ENCODE measurements at regions not wholly inside any gene's neighbourhood (a gene's known extent, or its start where the extent isn't known, plus 50 kb on each side); places are given as distances from the start of the nearest gene placed in this dataset.
"Not testable (repeated sequence)": the region's sequence is repeated elsewhere in the genome, so short reads cannot be mapped to it uniquely, and the experiment has no call there.

GRCh38 chr2:89960570-89960969, 1269.1 kb downstream of the RPIA start:
- not testable (repeated sequence) for TF ChIP-seq EZH2 (IDR thresholded peaks at IDR 0.05; ENCODE audit: low read length, unreplicated experiment); CTCF (conservative IDR thresholded peaks at IDR 0.05; ENCODE audit: low read depth, low read length)

Data from PC-3 (cell line).